VCaP (cell line): ENCODE measurements at regions not wholly inside any gene's neighbourhood (a gene's known extent, or its start where the extent isn't known, plus 50 kb on each side); places are given as distances from the start of the nearest gene placed in this dataset.
"Not testable (repeated sequence)": the region's sequence is repeated elsewhere in the genome, so short reads cannot be mapped to it uniquely, and the experiment has no call there.

Experiments
- H3K27ac ChIP-seq: fragments of 450-650 bp; 2 replicates; pipeline ENCODE4 v1.5.1; 2017
- TF ChIP-seq, protein P1 (sequence below): fragments of 450-650 bp; conservative IDR thresholded peaks from 2 replicates; pipeline ENCODE4 v1.5.1; 2017; ENCODE audit warnings: mild to moderate bottlenecking, moderate library complexity

DNA sequence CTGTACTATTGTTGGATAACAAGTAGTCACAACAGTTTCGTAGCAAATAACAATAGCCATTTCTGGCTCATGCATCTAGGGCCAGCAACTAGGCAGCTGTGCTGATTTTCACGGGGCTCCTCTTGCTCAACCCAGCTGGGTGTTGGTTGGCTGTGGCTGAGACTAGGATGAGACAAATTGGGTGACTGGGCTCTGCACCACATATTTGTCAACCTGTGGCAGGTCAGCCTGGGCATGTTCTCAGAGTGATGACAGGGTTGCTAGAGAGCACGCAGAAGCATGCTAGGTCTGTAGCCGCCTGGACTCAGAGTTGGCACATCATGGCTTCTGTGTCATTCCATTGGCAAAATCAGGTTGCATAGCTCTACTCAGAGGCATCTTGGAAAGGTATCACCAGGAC, 175.9 kb downstream of the OTOL1 start:
- no peak overlapping the region for H3K27ac ChIP-seq
- TF ChIP-seq, protein P1, sequence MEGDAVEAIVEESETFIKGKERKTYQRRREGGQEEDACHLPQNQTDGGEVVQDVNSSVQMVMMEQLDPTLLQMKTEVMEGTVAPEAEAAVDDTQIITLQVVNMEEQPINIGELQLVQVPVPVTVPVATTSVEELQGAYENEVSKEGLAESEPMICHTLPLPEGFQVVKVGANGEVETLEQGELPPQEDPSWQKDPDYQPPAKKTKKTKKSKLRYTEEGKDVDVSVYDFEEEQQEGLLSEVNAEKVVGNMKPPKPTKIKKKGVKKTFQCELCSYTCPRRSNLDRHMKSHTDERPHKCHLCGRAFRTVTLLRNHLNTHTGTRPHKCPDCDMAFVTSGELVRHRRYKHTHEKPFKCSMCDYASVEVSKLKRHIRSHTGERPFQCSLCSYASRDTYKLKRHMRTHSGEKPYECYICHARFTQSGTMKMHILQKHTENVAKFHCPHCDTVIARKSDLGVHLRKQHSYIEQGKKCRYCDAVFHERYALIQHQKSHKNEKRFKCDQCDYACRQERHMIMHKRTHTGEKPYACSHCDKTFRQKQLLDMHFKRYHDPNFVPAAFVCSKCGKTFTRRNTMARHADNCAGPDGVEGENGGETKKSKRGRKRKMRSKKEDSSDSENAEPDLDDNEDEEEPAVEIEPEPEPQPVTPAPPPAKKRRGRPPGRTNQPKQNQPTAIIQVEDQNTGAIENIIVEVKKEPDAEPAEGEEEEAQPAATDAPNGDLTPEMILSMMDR, result no peak

DNA sequence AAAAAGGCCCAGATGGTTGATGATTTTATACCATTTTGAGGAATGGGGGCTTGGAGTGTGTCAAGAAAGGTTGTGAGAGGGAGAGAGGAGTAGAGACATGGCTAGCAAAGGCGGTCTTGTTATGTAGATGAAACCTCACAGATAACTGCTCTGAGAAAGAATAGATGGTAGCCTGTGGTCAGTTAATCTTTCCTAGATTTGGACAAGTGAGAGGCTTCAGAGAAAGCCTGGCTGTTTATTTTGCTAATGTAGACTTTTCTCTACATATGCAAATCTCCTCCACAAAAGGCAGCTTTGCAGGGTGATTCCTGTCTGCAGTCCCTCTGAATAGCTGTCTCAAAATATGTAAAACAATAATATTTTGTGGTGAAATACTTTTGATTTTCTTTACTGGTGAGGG, 177.3 kb downstream of the OTOL1 start:
- TF ChIP-seq, protein P1, result no peak
- H3K27ac ChIP-seq, result no peak overlapping the region

DNA sequence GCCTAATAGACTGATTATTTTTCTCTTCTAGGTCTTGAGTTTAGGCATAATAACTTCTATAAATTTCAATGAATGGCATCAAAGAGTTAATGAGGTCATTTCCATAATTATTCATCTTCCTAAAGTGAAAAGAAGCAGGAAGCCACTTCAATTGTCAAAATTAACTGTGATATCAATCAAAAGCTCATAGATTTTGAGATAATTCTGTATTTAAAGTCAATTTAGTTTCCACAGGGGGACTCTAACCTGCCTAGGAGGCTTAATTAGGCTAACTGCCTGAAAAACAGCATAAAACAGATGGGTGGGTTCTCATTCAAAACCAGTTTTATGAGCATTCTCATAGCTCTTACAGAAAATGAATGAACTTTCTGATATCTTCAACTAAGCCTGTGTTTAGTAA, 177.8 kb downstream of the OTOL1 start:
- TF ChIP-seq, protein P1, result no peak
- no peak overlapping the region for H3K27ac ChIP-seq

DNA sequence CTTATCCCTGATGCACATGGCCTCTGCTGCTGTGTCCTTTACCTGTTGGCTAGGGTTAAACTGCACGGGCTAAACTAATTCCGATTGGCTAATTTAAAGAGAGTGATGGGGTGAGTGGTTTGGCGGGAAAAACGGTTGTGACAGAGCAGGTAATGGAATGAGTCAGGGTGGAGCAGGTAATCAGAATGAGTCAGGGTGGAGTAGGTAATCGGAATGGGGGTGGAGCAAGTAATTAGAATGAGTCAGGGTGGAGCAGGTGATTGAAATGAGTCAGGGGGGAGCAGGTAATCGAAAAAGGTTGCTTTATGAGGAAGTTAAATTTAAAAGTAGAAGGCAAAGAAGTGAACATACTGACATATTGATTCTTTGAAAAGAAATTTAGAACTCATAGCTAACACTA, 185.2 kb downstream of the OTOL1 start:
- H3K27ac ChIP-seq, result not testable (repeated sequence)

DNA sequence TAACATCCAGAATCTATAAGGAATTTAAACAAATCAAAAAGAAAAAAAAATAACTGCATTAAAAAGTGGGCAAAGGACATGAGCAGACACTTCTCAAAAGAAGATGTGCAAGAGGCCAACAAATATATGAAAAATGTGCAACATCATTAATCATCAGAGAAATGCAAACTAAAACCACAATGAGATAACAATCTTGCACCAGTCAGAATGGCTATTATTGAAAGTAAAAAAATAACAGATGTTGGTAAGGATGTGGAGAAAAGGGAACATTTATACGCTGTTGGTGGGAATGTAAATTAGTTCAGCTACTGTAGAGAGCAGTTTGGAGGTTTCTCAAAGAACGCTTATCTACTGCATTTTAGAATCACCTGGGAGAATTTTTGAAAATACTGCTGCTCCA, 186.1 kb downstream of the OTOL1 start:
- TF ChIP-seq, protein P1, result no peak

DNA sequence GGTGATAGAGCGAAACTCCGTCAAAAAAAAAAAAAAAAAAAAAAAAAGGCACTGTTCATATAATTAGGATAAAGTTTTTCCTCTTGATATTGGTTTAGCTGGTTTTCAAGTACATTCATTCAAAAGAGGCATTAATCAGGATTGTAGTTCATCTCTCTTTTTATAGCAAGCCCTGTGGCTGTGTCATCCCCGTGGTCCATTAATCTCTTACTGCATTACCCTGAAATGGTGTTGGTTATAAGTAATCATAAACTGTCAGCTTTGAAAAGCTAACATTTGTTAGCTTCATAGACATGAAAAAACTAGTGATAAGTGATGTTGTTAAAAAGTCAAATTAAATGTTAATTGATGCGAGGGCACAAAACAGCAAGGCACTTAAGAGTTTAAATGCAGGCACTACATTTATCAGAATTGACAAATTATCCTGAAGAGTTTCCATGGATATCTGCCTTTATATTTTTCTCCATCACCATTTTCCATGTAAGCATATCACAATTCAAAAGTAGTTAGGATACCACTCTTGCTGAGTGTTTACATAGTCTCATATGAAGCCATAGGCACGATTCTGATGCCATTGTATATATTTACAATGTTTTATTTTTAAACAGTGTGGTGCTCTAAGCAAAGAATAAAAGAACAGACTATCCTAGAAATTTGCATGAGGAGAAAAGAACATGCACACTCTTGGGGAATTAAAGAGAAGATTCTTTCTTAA, 193.1 kb downstream of the OTOL1 start:
- no peak overlapping the region for H3K27ac ChIP-seq
- TF ChIP-seq, protein P1, result no peak

More for the DNA sequence above, 186.1 kb downstream of the OTOL1 start:
- H3K27ac ChIP-seq, result no peak overlapping the region

DNA sequence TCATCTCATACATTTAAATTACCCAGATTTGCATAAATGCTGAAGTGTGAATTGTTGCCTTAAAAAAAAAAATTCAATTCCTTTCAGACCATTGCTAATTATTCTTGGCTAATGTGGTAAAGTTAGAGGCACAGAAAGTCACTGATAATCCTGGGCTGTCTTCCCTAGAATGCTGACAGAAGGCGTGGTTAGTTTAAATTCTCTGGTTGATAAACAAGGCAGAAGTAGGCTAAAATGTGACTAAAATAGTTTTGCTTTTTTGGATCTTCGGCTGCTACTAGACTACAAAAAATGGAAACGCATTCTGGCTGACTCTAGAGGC, 193.7 kb downstream of the OTOL1 start:
- TF ChIP-seq, protein P1, result no peak

DNA sequence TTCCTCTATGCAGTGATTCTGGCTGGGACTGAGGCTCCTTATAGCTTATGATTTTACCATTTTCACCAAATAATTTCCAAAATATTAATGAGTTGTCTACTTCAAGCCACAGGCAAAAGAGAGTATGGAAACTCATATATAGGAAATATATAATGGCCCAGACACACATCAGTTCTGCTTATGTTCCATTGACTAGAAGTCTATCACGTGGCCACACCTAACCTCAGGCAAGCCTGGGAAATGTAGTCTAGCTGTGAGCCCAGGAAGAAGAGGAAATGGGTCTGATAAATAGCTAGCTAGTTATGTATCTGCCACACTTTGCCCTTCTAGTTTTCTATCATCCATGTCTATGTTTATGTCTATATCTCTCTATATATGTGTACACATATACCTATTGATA, 195.1 kb downstream of the OTOL1 start:
- no peak overlapping the region for H3K27ac ChIP-seq
- TF ChIP-seq, protein P1, result no peak

More for the DNA sequence above, 193.7 kb downstream of the OTOL1 start:
- no peak overlapping the region for H3K27ac ChIP-seq
